OCI-M2 (cell line): ENCODE measurements at regions not wholly inside any gene's neighbourhood (a gene's known extent, or its start where the extent isn't known, plus 50 kb on each side); places are given as distances from the start of the nearest gene placed in this dataset.

Experiments used
- DNase-seq: peaks from one replicate; lab custom pipeline; 2025; ENCODE audit not compliant: unreplicated experiment; lab: John Stamatoyannopoulos, UW

GRCh38 chr6:140641412-140641811, 1267.0 kb upstream of the CITED2 start:
- DNase-seq = no peak

DNA sequence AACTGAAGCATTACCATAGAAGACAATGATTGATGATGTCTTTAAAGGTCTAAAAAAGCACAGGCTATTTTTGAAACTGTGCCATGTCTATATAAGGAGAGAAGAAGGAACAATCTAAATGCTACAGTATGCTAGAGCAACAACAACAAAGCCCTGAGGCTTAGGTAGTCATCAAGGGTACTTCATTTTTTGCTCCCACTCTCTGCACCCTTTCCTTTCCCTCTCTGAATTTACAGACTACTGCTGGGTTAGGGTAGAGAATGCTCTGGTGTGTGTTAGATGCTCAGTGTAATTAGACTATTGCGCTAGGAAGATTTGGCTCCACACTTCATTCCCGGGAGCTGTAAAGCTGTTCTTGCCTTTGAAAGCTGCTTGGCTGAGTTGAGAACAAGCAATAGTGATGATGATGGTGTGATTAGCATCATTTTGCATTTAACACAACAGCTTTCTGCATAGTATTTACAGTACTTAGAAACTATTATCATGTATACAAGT, 1262.5 kb upstream of the CITED2 start:
- DNase-seq = no peak

DNA sequence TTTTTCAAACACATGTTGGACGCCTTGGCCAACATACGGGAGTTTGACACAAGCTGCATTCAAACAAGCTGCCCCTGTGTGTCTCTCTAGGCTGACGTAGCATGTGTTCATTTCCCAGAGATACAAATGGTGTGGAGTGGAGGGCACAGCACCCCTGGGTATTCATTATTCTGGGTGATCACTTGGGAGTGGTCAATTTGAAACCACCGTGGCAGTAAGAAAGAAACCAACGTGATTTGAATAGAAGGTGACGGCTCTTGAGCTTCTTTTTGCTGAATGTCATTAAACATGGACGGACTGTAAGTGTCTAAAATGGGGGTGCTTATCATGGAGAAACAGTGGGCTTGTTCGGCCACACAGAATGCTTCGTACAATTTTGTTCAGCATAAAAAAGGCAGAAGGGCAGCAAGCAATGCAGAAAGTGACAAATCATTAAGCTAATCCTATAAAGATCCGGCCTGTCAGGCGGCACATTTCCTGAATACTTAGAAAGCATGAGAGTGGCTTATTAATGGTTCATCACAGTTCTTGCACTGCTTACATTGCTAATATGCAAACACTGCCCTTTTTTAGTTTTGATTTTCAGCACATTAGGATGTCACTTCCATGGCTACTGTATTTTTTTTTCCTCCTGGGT, 1261.9 kb upstream of the CITED2 start:
- no peak for DNase-seq

DNA sequence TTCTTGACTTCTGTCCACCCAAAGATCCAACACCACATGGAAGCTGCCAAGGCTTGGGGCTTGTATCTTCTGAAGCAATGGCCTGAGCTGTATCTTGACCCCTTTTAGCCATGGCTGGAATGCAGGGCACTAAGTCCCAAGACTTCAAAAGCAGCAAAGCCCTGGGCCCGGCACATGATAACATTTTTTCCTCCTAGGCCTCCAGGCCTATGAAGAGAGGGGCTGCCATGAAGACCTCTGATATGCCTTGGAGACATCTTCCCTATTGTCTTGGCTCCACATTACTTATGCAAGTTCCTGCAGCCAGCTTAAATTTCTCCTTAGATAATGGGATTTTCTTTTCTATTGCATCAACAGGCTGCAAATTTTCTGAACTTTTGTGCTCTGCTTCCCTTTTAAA, 1252.6 kb upstream of the CITED2 start:
- DNase-seq = no peak

DNA sequence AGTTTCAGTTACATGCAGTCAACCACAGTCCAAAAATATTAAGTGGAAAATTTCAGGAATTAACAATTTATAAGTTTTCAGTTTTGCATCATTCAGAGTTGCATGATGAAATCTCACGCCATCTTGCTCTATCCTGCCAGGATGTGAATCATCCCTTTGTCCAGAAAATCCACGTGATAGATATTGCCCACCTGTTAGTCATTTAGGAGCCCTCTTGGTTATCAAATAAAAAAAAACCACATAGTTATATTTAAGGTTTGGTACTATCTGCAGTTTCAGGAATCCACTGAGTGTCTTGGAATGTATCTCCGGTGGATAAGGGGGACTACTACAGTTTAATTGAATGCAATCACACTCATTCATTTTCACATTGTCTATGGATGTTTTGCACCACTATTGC, 1249.0 kb upstream of the CITED2 start:
- no peak for DNase-seq

DNA sequence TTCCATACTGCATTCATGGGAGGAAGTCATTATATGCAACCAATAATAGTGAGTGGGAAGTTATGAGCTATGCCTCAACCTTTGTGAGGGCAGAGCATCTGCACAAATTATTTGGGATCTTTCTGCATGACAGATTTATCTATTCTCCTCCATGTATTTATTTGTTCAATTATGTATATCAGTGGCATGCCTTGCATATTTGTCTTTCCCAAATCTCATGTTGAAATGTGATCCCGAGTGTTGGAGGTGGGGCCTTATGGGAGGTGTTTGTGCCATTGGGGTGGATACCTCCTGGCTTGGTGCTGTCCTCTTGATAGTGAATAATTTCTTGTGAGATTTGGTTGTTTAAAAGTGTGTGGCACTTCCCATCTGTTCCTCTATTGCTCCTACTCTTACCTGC, 1246.0 kb upstream of the CITED2 start:
- DNase-seq = no peak

DNA sequence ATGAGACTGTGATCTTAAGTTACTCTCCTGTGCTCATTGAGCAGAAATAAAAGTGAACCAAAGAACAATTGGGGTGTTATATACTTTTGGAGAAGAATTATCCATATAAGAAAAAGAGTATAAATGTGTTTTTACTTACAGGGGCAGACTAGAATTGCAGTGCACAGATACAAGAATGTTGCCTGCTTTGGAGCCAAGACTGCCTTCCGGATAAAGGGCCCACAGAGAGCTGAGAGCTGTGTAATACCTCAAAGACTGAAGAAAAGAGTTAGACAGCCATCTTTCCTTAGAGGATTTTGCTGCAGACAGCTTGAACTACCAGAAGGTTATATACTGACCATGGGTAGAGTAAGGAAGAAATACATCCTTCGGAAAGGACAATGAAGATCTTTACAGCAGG, 1235.5 kb upstream of the CITED2 start:
- DNase-seq = no peak

- DNase-seq = no peak
These were observed 1234.9 kb upstream of the CITED2 start for GRCh38 chr6:140609321-140609720.

- no peak for DNase-seq
These were observed 1230.3 kb upstream of the CITED2 start for GRCh38 chr6:140604786-140605185.

DNA sequence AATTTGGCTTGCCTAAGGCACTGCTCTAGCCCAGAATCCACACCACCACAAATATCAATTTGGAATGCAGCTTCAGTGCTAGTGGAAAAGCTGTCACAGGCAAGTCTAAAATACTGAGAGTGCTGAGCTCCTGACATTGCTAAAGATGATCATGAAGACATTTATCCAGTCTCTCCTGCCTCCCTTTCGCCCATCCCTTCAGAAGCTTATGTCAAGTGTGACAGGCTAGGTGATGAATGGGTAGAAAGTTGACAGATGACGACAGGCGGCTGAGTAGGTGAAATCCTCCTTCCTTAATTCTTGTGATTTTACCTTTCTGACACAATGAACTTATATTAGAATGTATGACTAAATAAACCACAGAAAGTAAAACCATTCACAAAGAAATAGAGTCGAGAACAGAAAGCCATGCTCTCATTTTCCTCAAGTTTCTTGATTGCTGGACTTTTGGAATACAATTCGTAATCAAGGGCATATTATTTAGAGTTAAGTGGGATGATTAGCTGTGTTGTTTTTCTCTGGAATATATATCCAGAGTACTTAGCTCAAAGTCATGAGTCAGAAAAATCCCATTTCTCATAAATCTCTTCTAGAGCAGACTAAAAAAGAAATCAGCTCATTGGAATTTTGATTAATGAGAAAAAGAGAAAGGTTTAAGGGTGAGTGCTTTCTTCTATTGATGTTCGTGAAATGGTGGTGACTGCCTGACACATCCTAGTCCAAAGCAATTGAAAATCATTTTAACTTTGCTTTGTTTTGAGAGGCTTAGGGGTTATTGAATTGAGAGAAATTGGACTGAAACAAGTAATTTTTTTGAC, 1228.2 kb upstream of the CITED2 start:
- no peak for DNase-seq

- no peak for DNase-seq
These were observed 1226.8 kb upstream of the CITED2 start for GRCh38 chr6:140601021-140601808.

DNA sequence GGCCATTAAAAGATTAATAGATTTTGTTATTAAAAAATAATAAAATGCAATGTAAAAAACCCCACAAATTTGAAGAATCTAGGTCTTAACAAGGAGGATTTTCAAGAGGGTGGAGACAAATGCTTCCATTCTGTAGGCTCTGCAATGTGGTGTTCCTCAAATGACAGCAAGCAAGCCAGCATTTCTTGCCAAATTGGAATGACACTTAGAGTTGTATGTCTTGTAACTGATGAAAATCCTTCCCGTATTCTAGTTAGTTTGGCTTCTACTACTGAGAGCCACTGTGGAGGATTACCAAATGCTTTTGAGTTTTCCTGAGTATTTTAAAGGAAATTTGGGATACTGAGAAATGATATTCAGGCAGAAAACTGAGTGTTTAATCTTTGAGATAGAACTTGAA, 1225.5 kb upstream of the CITED2 start:
- DNase-seq = no peak

DNA sequence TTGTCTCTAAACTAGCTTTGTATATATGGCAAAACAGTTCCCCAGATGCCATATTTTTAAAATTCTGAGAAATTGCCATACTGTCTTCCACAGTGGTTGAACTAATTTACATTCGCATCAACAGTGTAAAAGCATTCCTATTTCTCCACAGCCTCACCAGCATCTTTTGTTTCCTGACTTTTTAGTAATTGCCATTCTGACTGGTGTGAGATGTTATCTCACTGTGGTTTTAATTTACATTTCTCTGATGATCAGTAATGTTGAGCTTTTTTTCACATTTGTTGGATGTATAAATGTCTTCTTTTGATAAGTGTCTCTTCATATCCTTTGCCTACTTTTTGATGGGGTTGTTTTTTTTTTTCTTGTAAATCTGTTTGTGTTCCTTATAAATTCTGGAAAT, 1222.7 kb upstream of the CITED2 start:
- DNase-seq = no peak

DNA sequence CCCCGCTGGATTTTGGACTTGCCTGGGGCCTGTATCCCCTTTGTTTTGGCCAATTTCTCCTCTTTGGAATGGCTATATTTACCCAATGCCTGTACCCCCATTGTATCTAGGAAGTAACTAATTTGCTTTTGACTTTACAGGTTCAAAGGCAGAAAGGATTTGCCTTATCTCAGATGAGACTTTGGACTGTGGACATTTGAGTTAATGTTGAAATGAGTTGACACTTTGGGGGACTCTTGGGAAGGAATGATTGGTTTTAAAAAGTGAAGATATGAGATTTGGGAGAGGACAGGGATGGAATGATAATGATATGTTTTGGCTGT, 1220.3 kb upstream of the CITED2 start:
- no peak for DNase-seq

GRCh38 chr6:140592877-140593276, 1218.4 kb upstream of the CITED2 start:
- no peak for DNase-seq

- DNase-seq = no peak
These were observed 1216.2 kb upstream of the CITED2 start for GRCh38 chr6:140590641-140591040.

DNA sequence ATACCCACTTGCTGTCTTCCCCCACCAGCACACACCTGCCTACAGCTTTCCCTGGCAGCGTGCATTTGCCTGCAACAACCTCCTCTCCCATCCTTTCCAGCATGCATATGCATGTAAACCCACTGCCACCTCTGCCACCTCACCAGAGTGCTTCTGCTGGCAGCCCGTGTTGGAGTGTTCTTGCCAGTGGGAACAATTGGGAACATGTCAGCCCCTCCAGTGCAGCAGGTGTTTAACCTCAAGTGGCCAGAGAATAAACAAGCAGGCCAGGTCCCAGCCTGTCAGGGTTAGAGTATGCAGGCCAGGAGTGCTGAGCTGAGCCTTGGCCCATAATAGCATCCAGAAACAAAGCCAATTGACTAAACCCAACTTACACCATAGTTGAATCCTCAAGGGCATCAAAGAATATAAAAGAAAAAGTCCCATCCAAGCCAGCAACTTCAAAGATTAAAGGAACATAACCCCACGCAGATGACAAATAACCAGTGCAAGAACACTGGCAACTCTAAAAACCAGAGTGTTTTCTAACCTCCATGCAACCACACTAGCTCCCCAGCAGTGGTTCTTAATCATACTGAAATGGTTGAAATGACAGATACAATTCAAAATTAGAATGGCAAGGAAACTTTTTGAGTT, 1212.1 kb upstream of the CITED2 start:
- no peak for DNase-seq

- no peak for DNase-seq
These were observed 1207.2 kb upstream of the CITED2 start for GRCh38 chr6:140581601-140582000.

- no peak for DNase-seq
These were observed 1205.5 kb upstream of the CITED2 start for GRCh38 chr6:140579918-140580317.

GRCh38 chr6:140576004-140576555, 1201.6 kb upstream of the CITED2 start:
- DNase-seq = no peak

DNA sequence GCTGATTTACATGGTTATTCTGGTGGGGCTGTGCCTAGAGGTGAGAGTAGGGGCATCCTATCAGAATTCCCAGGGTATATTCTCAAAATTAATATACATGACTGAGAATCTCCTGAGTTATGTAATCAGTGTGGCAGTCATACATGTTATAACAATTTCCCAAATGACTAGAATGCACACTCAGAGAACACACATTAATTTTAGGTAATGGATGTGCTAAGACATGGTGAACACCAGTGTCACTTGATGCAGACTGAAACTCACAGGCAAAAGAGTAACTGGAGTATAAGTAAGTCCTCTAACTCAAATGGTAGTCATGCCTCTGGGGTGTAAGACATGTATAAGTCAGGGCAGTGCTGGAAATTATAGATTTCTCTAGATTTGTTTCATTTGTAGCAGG, 1198.4 kb upstream of the CITED2 start:
- no peak for DNase-seq
